Liver (tissue), 3 donors: ENCODE measurements at regions not wholly inside any gene's neighbourhood (a gene's known extent, or its start where the extent isn't known, plus 50 kb on each side); places are given as distances from the start of the nearest gene placed in this dataset.

Experiments used
- ATF3 ChIP-seq: IDR thresholded peaks from 2 replicates; pipeline ENCODE4 v1.6.1; 2016; ENCODE audit warnings: antibody characterized with exemption
- CTCF ChIP-seq: fragments of 150-350 bp; IDR thresholded peaks from 2 replicates; pipeline ENCODE4 v1.5.1; 2017; ENCODE audit warnings: improper control_type of control experiment, low read depth, low read length; ENCODE audit not compliant: missing input control
- EGR1 ChIP-seq, 2 donors: IDR thresholded peaks; 2 replicates each; pipeline ENCODE4 v1.6.1; 2016 to 2018; ENCODE audit warnings: antibody characterized with exemption in 2 of 2, low read depth in 2 of 2
- FOXA1 ChIP-seq: IDR thresholded peaks from 2 replicates; pipeline ENCODE4 v1.6.1; 2016; ENCODE audit warnings: antibody characterized with exemption
- GABPA ChIP-seq, 2 donors: IDR thresholded peaks in 1 of 2; conservative IDR thresholded peaks in 1 of 2; 2 replicates each; pipeline ENCODE4 v1.6.1; 2016; ENCODE audit warnings: antibody characterized with exemption in 2 of 2, mild to moderate bottlenecking in 1 of 2, moderate library complexity in 1 of 2
- HNF4A ChIP-seq, 2 donors: conservative IDR thresholded peaks; 2 replicates each; pipeline ENCODE4 v1.6.1; 2016; ENCODE audit warnings: antibody characterized with exemption in 2 of 2, mild to moderate bottlenecking in 2 of 2
- HNF4G ChIP-seq: IDR thresholded peaks from 2 replicates; pipeline ENCODE4 v1.6.1; 2016; ENCODE audit warnings: antibody characterized with exemption
- JUND ChIP-seq, 2 donors: IDR thresholded peaks; 2 replicates each; pipeline ENCODE4 v1.6.1; 2016; ENCODE audit warnings: antibody characterized with exemption in 2 of 2
- MAX ChIP-seq: IDR thresholded peaks from 2 replicates; pipeline ENCODE4 v1.6.1; 2016; ENCODE audit warnings: antibody characterized with exemption
- RAD21 ChIP-seq, 2 donors: IDR thresholded peaks; 2 replicates each; pipeline ENCODE4 v1.6.1; 2016; ENCODE audit warnings: antibody characterized with exemption in 2 of 2, mild to moderate bottlenecking in 2 of 2
- RXRA ChIP-seq, 2 donors: IDR thresholded peaks; 2 replicates each; pipeline ENCODE4 v1.6.1; 2017 to 2018; ENCODE audit warnings: antibody characterized with exemption in 2 of 2, mild to moderate bottlenecking in 1 of 2
- SP1 ChIP-seq: IDR thresholded peaks from 2 replicates; pipeline ENCODE4 v1.6.1; 2018; ENCODE audit warnings: antibody characterized with exemption, mild to moderate bottlenecking
- TAF1 ChIP-seq: conservative IDR thresholded peaks from 2 replicates; pipeline ENCODE4 v1.6.1; 2016; ENCODE audit warnings: antibody characterized with exemption, mild to moderate bottlenecking
- YY1 ChIP-seq: IDR thresholded peaks from 2 replicates; pipeline ENCODE4 v1.6.1; 2016; ENCODE audit warnings: antibody characterized with exemption, mild to moderate bottlenecking
- donor health status: healthy.
- donor health status: healthy.

GRCh38 chr3:153285982-153286381, 124.0 kb downstream of the RAP2B start:
- no peak for TF ChIP-seq TAF1
- TF ChIP-seq EGR1 (IDR thresholded peaks at IDR 0.05; ENCODE audit: low read depth in 2 of 2), result no peak
- no peak for TF ChIP-seq CTCF
- TF ChIP-seq SP1, result no peak
- TF ChIP-seq YY1, result no peak
- no peak for TF ChIP-seq HNF4A (conservative IDR thresholded peaks at IDR 0.05)
- TF ChIP-seq JUND (IDR thresholded peaks at IDR 0.05), result no peak
- TF ChIP-seq GABPA (IDR thresholded peaks at IDR 0.05 in 1 of 2, conservative IDR thresholded peaks at IDR 0.05 in 1 of 2), result no peak
- TF ChIP-seq MAX, result no peak
- no peak for TF ChIP-seq RAD21 (IDR thresholded peaks at IDR 0.05)
- TF ChIP-seq FOXA1, result no peak
- no peak for TF ChIP-seq ATF3
- TF ChIP-seq HNF4G, result no peak
- no peak for TF ChIP-seq RXRA (IDR thresholded peaks at IDR 0.05)
